A549 (cell line): ENCODE measurements at regions not wholly inside any gene's neighbourhood (a gene's known extent, or its start where the extent isn't known, plus 50 kb on each side); places are given as distances from the start of the nearest gene placed in this dataset.

Source experiments
- ATAC-seq, 2 experiments: fragments of 200-7000 bp in 1 of 2; fragments of >200 bp in 1 of 2; cut with Nextera tagmentation in 1 of 2; cut with Tn5 transposase in 1 of 2; 3 replicates each; pipeline versions ENCODE4 v1.8.0 to v1.9.1; 2018 to 2020; ENCODE audit warnings: mild to moderate bottlenecking in 1 of 2, moderate library complexity in 1 of 2
- CTCF ChIA-PET: fragments of 300-600 bp; sonication (Branson Sonifier 250); formaldehyde crosslinking; extraction: SDS; loops from one replicate; lab custom pipeline; 2021; ENCODE audit warnings: antibody characterized with exemption, inconsistent platforms; lab: Yijun Ruan, JAX
- POLR2A ChIA-PET: fragments of 350-600 bp; formaldehyde crosslinking; extraction: SDS; loops from one replicate; lab custom pipeline; 2021; ENCODE audit warnings: antibody characterized with exemption, inconsistent platforms; lab: Yijun Ruan, JAX
- DNase-seq, 2 experiments: peaks; one replicate each; pipeline versions ENCODE4 v3.0.0 to v3.0.0-alpha.2; 2011 to 2016; ENCODE audit warnings: low read depth in 1 of 2, low spot score in 1 of 2
- FAIRE-seq: peaks from 2 replicates; lab custom pipeline; 2011; peaks lifted over from hg19 to GRCh38; lab: Jason Lieb, UNC
- H3K27ac ChIP-seq, 2 experiments: fragments of >200 bp; sonication (Bioruptor Twin); formaldehyde crosslinking; 3 replicates each; pipeline ENCODE4 v1.5.1; 2016 to 2017
- H3K4me1 ChIP-seq: fragments of >200 bp; sonication (Bioruptor Twin); formaldehyde crosslinking; 3 replicates; pipeline ENCODE4 v1.6.1; 2016
- H3K4me2 ChIP-seq: fragments of >200 bp; sonication (Bioruptor Twin); formaldehyde crosslinking; 3 replicates; pipeline ENCODE4 v1.6.1; 2016
- H3K4me3 ChIP-seq: fragments of >200 bp; sonication (Bioruptor Twin); formaldehyde crosslinking; 3 replicates; pipeline ENCODE4 v1.5.1; 2016
- H3K9me3 ChIP-seq: fragments of >200 bp; sonication (Bioruptor Twin); formaldehyde crosslinking; 3 replicates; pipeline ENCODE4 v1.6.1; 2016
- ATOH8 ChIP-seq: fragments of 250-450 bp; sonication (Bioruptor Pico); IDR thresholded peaks from 2 replicates; pipeline ENCODE4 v1.5.0; 2020; ENCODE audit warnings: low read depth, mild to moderate bottlenecking, moderate library complexity
- BHLHE40 ChIP-seq: IDR thresholded peaks from 2 replicates; pipeline ENCODE4 v1.6.1; 2012; ENCODE audit warnings: low read depth, low read length, inconsistent platforms
- CBX2 ChIP-seq: fragments of 200-600 bp; sonication (generic); IDR thresholded peaks from 2 replicates; pipeline ENCODE4 v1.6.1; 2016; ENCODE audit warnings: low read depth, mild to moderate bottlenecking, borderline replicate concordance
- CBX8 ChIP-seq: fragments of 200-600 bp; sonication (generic); IDR thresholded peaks from 2 replicates; pipeline ENCODE4 v1.6.1; 2016
- CEBPB ChIP-seq, 2 experiments: fragments of >200 bp in 1 of 2; sonication (Bioruptor Twin) in 1 of 2; formaldehyde crosslinking in 1 of 2; IDR thresholded peaks; 2 replicates each; pipeline ENCODE4 v1.6.1; 2012 to 2016
- CHD2 ChIP-seq: fragments of 150-350 bp; IDR thresholded peaks from 2 replicates; pipeline ENCODE4 v1.6.1; 2014; ENCODE audit warnings: low read length; ENCODE audit not compliant: partially characterized antibody
- ESRRA ChIP-seq: fragments of 150-350 bp; IDR thresholded peaks from 2 replicates; pipeline ENCODE4 v1.6.1; 2014; ENCODE audit warnings: mild to moderate bottlenecking, low read length, borderline replicate concordance
- FOSL2 ChIP-seq, 2 experiments: fragments of 450-650 bp in 1 of 2; fragments of >200 bp in 1 of 2; sonication (Bioruptor Twin) in 1 of 2; formaldehyde crosslinking; IDR thresholded peaks; 2 replicates each; pipeline versions ENCODE4 v1.5.0 to v1.6.1; 2016 to 2020; ENCODE audit warnings: mild to moderate bottlenecking in 1 of 2, moderate library complexity in 1 of 2
- FOXS1 ChIP-seq: fragments of 250-450 bp; sonication (Bioruptor Pico); IDR thresholded peaks from 2 replicates; pipeline ENCODE4 v1.5.0; 2020; ENCODE audit warnings: mild to moderate bottlenecking, moderate library complexity
- HOXA7 ChIP-seq: fragments of 250-450 bp; sonication (Bioruptor Pico); IDR thresholded peaks from 2 replicates; pipeline ENCODE4 v1.5.0; 2020; ENCODE audit warnings: mild to moderate bottlenecking, moderate library complexity
- HOXB5 ChIP-seq: fragments of 250-450 bp; sonication (Bioruptor Pico); IDR thresholded peaks from 2 replicates; pipeline ENCODE4 v1.5.0; 2020; ENCODE audit warnings: mild to moderate bottlenecking, moderate library complexity
- JUN ChIP-seq, 2 experiments: fragments of >200 bp; sonication (Bioruptor Twin); formaldehyde crosslinking; IDR thresholded peaks; 2 replicates in 1 of 2; 3 replicates in 1 of 2; pipeline ENCODE4 v1.6.1; 2016 to 2017
- JUNB ChIP-seq: fragments of >200 bp; sonication (Bioruptor Twin); formaldehyde crosslinking; IDR thresholded peaks from 2 replicates; pipeline ENCODE4 v1.6.1; 2016
- KDM1A ChIP-seq: fragments of 200-600 bp; sonication (generic); IDR thresholded peaks from 2 replicates; pipeline ENCODE4 v1.6.1; 2016; ENCODE audit warnings: low read depth, mild to moderate bottlenecking
- KDM5A ChIP-seq: fragments of 200-600 bp; sonication (generic); IDR thresholded peaks from 2 replicates; pipeline ENCODE4 v1.6.1; 2016; ENCODE audit warnings: antibody characterized with exemption, mild to moderate bottlenecking
- MAFK ChIP-seq: fragments of 450-650 bp; IDR thresholded peaks from 2 replicates; pipeline ENCODE4 v1.6.1; 2014; ENCODE audit not compliant: partially characterized antibody
- MAZ ChIP-seq: fragments of 150-350 bp; IDR thresholded peaks from 2 replicates; pipeline ENCODE4 v1.6.1; 2014; ENCODE audit warnings: antibody characterized with exemption, low read depth, low read length, borderline replicate concordance
- MYC ChIP-seq: IDR thresholded peaks from 2 replicates; pipeline ENCODE4 v1.6.1; 2012; ENCODE audit warnings: mild to moderate bottlenecking, inconsistent platforms, low read length, improper control_type of control experiment, borderline replicate concordance
- NFE2L2 ChIP-seq: fragments of 150-350 bp; conservative IDR thresholded peaks from 2 replicates; pipeline ENCODE4 v1.6.1; 2014; ENCODE audit warnings: low read length
- NPAS2 ChIP-seq: fragments of 250-450 bp; sonication (Bioruptor Pico); IDR thresholded peaks from 2 replicates; pipeline ENCODE4 v1.8.0; 2022; ENCODE audit warnings: mild to moderate bottlenecking, moderate library complexity, borderline replicate concordance
- NR3C1 ChIP-seq: fragments of >200 bp; sonication (Bioruptor Twin); formaldehyde crosslinking; IDR thresholded peaks from 3 replicates; pipeline ENCODE4 v1.6.1; 2017
- RAD21 ChIP-seq, 2 experiments: fragments of >200 bp in 1 of 2; sonication (Bioruptor Twin) in 1 of 2; formaldehyde crosslinking in 1 of 2; IDR thresholded peaks in 1 of 2; conservative IDR thresholded peaks in 1 of 2; 2 replicates in 1 of 2; 3 replicates in 1 of 2; pipeline ENCODE4 v1.6.1; 2012 to 2018; ENCODE audit warnings: inconsistent platforms in 1 of 2
- RFX5 ChIP-seq: fragments of 450-650 bp; IDR thresholded peaks from 2 replicates; pipeline ENCODE4 v1.7.1; 2014; ENCODE audit warnings: antibody characterized with exemption, mild to moderate bottlenecking, moderate library complexity
- SMC3 ChIP-seq: fragments of >200 bp; sonication (Bioruptor Twin); formaldehyde crosslinking; IDR thresholded peaks from 3 replicates; pipeline ENCODE4 v1.6.1; 2018; ENCODE audit warnings: inconsistent platforms
- SREBF2 ChIP-seq: fragments of 450-650 bp; IDR thresholded peaks from 2 replicates; pipeline ENCODE4 v1.6.1; 2014; ENCODE audit warnings: mild to moderate bottlenecking, moderate library complexity
- ZFP36 ChIP-seq: fragments of 450-650 bp; IDR thresholded peaks from 2 replicates; pipeline ENCODE4 v1.6.1; 2014; ENCODE audit warnings: borderline replicate concordance; ENCODE audit not compliant: partially characterized antibody
- WGBS: methylation state at CpG from one replicate; pipeline ENCODE4 v1.1.6; 2017; ENCODE audit errors: missing lambda C conversion rate; 5-methylcytosine and 5-hydroxymethylcytosine counted together
- TF ChIP-seq, protein P1 (sequence below): fragments of 200-600 bp; sonication (generic); IDR thresholded peaks from 2 replicates; pipeline ENCODE4 v1.6.1; 2016; ENCODE audit warnings: antibody characterized with exemption, mild to moderate bottlenecking, moderate library complexity
- TF ChIP-seq, protein P2 (sequence below): fragments of 250-450 bp; sonication (Bioruptor Pico); IDR thresholded peaks from 2 replicates; pipeline ENCODE4 v1.5.0; 2021; ENCODE audit warnings: mild to moderate bottlenecking, moderate library complexity, borderline replicate concordance
- TF ChIP-seq, protein P3 (sequence below): fragments of >200 bp; sonication (Bioruptor Twin); formaldehyde crosslinking; IDR thresholded peaks from 2 replicates; pipeline ENCODE4 v1.6.1; 2016

DNA sequence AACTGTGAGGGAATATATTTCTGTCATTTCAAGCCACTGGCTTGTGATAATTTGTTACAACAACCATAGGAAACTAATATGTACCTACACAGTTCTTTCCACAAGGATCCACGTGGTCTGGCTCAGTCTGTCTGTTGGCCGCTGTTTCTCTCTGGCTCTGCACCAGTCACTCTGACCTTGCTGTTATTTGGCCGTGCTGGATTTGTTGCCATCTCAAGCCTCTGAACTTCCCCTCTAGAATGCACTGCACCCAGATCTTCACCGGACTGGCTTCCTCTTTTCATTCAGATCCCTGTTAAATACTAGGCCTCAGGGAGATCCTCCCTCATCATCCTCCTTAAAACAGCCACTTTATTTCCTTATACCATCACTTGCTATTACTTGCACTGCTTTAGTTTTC is 446.8 kb downstream of the TFAP2B start:
- TF ChIP-seq SREBF2 (no peak), BHLHE40 (no peak), ZFP36 (no peak), CHD2 (no peak), JUNB (no peak), MAFK (no peak), RFX5 (no peak), KDM1A (no peak), MYC (no peak), HOXB5 (CRISPR knock-in tag) (no peak), NPAS2 (CRISPR knock-in tag) (no peak), ESRRA (no peak)
- TF ChIP-seq, protein P1, sequence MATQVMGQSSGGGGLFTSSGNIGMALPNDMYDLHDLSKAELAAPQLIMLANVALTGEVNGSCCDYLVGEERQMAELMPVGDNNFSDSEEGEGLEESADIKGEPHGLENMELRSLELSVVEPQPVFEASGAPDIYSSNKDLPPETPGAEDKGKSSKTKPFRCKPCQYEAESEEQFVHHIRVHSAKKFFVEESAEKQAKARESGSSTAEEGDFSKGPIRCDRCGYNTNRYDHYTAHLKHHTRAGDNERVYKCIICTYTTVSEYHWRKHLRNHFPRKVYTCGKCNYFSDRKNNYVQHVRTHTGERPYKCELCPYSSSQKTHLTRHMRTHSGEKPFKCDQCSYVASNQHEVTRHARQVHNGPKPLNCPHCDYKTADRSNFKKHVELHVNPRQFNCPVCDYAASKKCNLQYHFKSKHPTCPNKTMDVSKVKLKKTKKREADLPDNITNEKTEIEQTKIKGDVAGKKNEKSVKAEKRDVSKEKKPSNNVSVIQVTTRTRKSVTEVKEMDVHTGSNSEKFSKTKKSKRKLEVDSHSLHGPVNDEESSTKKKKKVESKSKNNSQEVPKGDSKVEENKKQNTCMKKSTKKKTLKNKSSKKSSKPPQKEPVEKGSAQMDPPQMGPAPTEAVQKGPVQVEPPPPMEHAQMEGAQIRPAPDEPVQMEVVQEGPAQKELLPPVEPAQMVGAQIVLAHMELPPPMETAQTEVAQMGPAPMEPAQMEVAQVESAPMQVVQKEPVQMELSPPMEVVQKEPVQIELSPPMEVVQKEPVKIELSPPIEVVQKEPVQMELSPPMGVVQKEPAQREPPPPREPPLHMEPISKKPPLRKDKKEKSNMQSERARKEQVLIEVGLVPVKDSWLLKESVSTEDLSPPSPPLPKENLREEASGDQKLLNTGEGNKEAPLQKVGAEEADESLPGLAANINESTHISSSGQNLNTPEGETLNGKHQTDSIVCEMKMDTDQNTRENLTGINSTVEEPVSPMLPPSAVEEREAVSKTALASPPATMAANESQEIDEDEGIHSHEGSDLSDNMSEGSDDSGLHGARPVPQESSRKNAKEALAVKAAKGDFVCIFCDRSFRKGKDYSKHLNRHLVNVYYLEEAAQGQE = no peak
- TF ChIP-seq, protein P2, sequence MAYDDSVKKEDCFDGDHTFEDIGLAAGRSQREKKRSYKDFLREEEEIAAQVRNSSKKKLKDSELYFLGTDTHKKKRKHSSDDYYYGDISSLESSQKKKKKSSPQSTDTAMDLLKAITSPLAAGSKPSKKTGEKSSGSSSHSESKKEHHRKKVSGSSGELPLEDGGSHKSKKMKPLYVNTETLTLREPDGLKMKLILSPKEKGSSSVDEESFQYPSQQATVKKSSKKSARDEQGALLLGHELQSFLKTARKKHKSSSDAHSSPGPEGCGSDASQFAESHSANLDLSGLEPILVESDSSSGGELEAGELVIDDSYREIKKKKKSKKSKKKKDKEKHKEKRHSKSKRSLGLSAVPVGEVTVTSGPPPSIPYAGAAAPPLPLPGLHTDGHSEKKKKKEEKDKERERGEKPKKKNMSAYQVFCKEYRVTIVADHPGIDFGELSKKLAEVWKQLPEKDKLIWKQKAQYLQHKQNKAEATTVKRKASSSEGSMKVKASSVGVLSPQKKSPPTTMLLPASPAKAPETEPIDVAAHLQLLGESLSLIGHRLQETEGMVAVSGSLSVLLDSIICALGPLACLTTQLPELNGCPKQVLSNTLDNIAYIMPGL = no peak
- no peak for FAIRE-seq
- Histone ChIP-seq H3K4me3 (no peak overlapping the region), H3K4me2 (no peak overlapping the region), H3K9me3 (no peaks in the 10 kb centered on the region), H3K4me1 (no peaks in the 10 kb centered on the region), H3K27ac (no peak overlapping the region)
- ATAC-seq = no peak
- 16% methylated on average over 4 of the region's 4 CpGs for WGBS
- ChIA-PET CTCF (no interaction called here), POLR2A (no interaction called here)
- no peak for DNase-seq

- no peak for ATAC-seq
- DNase-seq = no peak
- Histone ChIP-seq H3K9me3 (no peaks in the 10 kb centered on the region), H3K4me2 (no peak overlapping the region), H3K27ac (no peak overlapping the region), H3K4me3 (no peak overlapping the region), H3K4me1 (no peaks in the 10 kb centered on the region)
- WGBS = 6% methylated on average over 1 of the region's 1 CpG
- ChIA-PET CTCF (no interaction called here), POLR2A (no interaction called here)
- no peak for FAIRE-seq
- TF ChIP-seq, protein P3, sequence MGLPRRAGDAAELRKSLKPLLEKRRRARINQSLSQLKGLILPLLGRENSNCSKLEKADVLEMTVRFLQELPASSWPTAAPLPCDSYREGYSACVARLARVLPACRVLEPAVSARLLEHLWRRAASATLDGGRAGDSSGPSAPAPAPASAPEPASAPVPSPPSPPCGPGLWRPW = no peak
- TF ChIP-seq CEBPB (IDR thresholded peaks at IDR 0.05) = no peak
- no peak for TF ChIP-seq NR3C1
- no peak for TF ChIP-seq FOSL2 (IDR thresholded peaks at IDR 0.05)
- no peak for TF ChIP-seq FOSL2 (CRISPR knock-in tag; IDR thresholded peaks at IDR 0.05)
- TF ChIP-seq BHLHE40 = no peak
- TF ChIP-seq HOXA7 = no peak
- TF ChIP-seq RAD21 (conservative IDR thresholded peaks at IDR 0.05 in 1 of 2, IDR thresholded peaks at IDR 0.05 in 1 of 2) = no peak
- TF ChIP-seq KDM5A = no peak
- no peak for TF ChIP-seq FOXS1 (CRISPR knock-in tag)
- TF ChIP-seq SMC3 = no peak
- no peak for TF ChIP-seq CBX8
- TF ChIP-seq ATOH8 (CRISPR knock-in tag) = no peak
- TF ChIP-seq, protein P1 = no peak
- no peak for TF ChIP-seq CBX2
- TF ChIP-seq MAZ = no peak
- no peak for TF ChIP-seq NFE2L2
- no peak for TF ChIP-seq JUN (IDR thresholded peaks at IDR 0.05)
These were observed 447.9 kb downstream of the TFAP2B start for GRCh38 chr6:51266604-51267003.
